Skeletal muscle cell (primary cell): ENCODE measurements at regions not wholly inside any gene's neighbourhood (a gene's known extent, or its start where the extent isn't known, plus 50 kb on each side); places are given as distances from the start of the nearest gene placed in this dataset.

Source experiments
- DNase-seq: peaks from one replicate; pipeline ENCODE4 v3.0.0-alpha.2; 2010; ENCODE audit warnings: low read depth
- H3K4me3 ChIP-seq: 2 replicates; pipeline ENCODE4 v1.5.1; 2011; ENCODE audit warnings: low read depth, mild to moderate bottlenecking, control low read depth, low read length, moderate library complexity

GRCh38 chr6:163730246-163731210, 316.0 kb downstream of the QKI start:
- DNase-seq, result no peak
- H3K4me3 ChIP-seq, result no peak overlapping the region

- no peak overlapping the region for H3K4me3 ChIP-seq
- no peak for DNase-seq
Observed at GRCh38 chr6:163729127-163729872, 314.8 kb downstream of the QKI start.

- no peak for DNase-seq
- no peak overlapping the region for H3K4me3 ChIP-seq
Observed at GRCh38 chr6:163728442-163729126, 314.1 kb downstream of the QKI start.

- H3K4me3 ChIP-seq, result no peak overlapping the region
- no peak for DNase-seq
Observed at GRCh38 chr6:163726037-163726695, 311.6 kb downstream of the QKI start.

GRCh38 chr6:163725008-163725941, 310.8 kb downstream of the QKI start:
- no peak for DNase-seq
- H3K4me3 ChIP-seq, result no peak overlapping the region

GRCh38 chr6:163724196-163724595, 309.7 kb downstream of the QKI start:
- DNase-seq, result no peak
- H3K4me3 ChIP-seq, result no peak overlapping the region

- no peak for DNase-seq
- no peak overlapping the region for H3K4me3 ChIP-seq
Observed at GRCh38 chr6:163723759-163724158, 309.2 kb downstream of the QKI start.

- DNase-seq, result no peak
- H3K4me3 ChIP-seq, result no peak overlapping the region
Observed at GRCh38 chr6:163721922-163722692, 307.6 kb downstream of the QKI start.

GRCh38 chr6:163721435-163721834, 306.9 kb downstream of the QKI start:
- H3K4me3 ChIP-seq, result no peak overlapping the region
- DNase-seq, result no peak

- DNase-seq, result no peak
- no peak overlapping the region for H3K4me3 ChIP-seq
Observed at GRCh38 chr6:163720460-163721235, 306.1 kb downstream of the QKI start.

- H3K4me3 ChIP-seq, result no peak overlapping the region
- DNase-seq, result no peak
Observed at GRCh38 chr6:163720005-163720404, 305.5 kb downstream of the QKI start.

- DNase-seq, result no peak
- H3K4me3 ChIP-seq, result no peak overlapping the region
Observed at GRCh38 chr6:163719028-163719742, 304.7 kb downstream of the QKI start.

GRCh38 chr6:163718537-163718936, 304.0 kb downstream of the QKI start:
- H3K4me3 ChIP-seq, result no peak overlapping the region
- DNase-seq, result no peak

- DNase-seq, result no peak
- H3K4me3 ChIP-seq, result no peak overlapping the region
Observed at GRCh38 chr6:163717106-163717764, 302.7 kb downstream of the QKI start.

- DNase-seq, result no peak
- no peak overlapping the region for H3K4me3 ChIP-seq
Observed at GRCh38 chr6:163716690-163717089, 302.2 kb downstream of the QKI start.

GRCh38 chr6:163715846-163716245, 301.3 kb downstream of the QKI start:
- H3K4me3 ChIP-seq, result no peak overlapping the region
- no peak for DNase-seq
